H9 (cell line): ENCODE measurements at regions not wholly inside any gene's neighbourhood (a gene's known extent, or its start where the extent isn't known, plus 50 kb on each side); places are given as distances from the start of the nearest gene placed in this dataset.

Source experiments
- DNase-seq: peaks from one replicate; pipeline ENCODE4 v3.0.0-alpha.2; 2017
- H2AFZ ChIP-seq: one replicate; pipeline ENCODE4 v1.6.1; 2013; ENCODE audit warnings: mild to moderate bottlenecking, low read length, control low read depth, moderate library complexity
- H2AK5ac ChIP-seq: 2 replicates; pipeline ENCODE4 v1.6.1; 2013; ENCODE audit warnings: low read length, control low read depth, mixed read lengths; ENCODE audit not compliant: insufficient read length
- H2BK120ac ChIP-seq: one replicate; pipeline ENCODE4 v1.6.1; 2013; ENCODE audit warnings: low read depth, mild to moderate bottlenecking, low read length, control low read depth, inconsistent platforms; ENCODE audit not compliant: poor library complexity, severe bottlenecking
- H2BK12ac ChIP-seq: 2 replicates; pipeline ENCODE4 v1.6.1; 2013; ENCODE audit warnings: low read length, control low read depth, mixed read lengths, low read depth; ENCODE audit not compliant: insufficient read length
- H2BK15ac ChIP-seq: 2 replicates; pipeline ENCODE4 v1.6.1; 2013; ENCODE audit warnings: low read depth, low read length, control low read depth
- H2BK20ac ChIP-seq: one replicate; pipeline ENCODE4 v1.6.1; 2013; ENCODE audit warnings: low read depth, mild to moderate bottlenecking, low read length, control low read depth, inconsistent platforms; ENCODE audit not compliant: poor library complexity, severe bottlenecking
- H2BK5ac ChIP-seq: 2 replicates; pipeline ENCODE4 v1.6.1; 2013; ENCODE audit warnings: low read length, control low read depth, mixed read lengths; ENCODE audit not compliant: insufficient read length
- H3K14ac ChIP-seq: 2 replicates; pipeline ENCODE4 v1.6.1; 2013; ENCODE audit warnings: low read length, control low read depth; ENCODE audit not compliant: insufficient read depth
- H3K18ac ChIP-seq: 2 replicates; pipeline ENCODE4 v1.6.1; 2013; ENCODE audit warnings: low read depth, mild to moderate bottlenecking, mixed read lengths, low read length, control low read depth; ENCODE audit not compliant: insufficient read length
- H3K23ac ChIP-seq: 2 replicates; pipeline ENCODE4 v1.6.1; 2013; ENCODE audit warnings: low read length, control low read depth, mixed read lengths, low read depth; ENCODE audit not compliant: insufficient read length
- H3K23me2 ChIP-seq: 2 replicates; pipeline ENCODE4 v1.6.1; 2013; ENCODE audit warnings: low read depth, mild to moderate bottlenecking, mixed read lengths, low read length, control low read depth; ENCODE audit not compliant: insufficient read length, poor library complexity, severe bottlenecking
- H3K27ac ChIP-seq: 2 replicates; pipeline ENCODE4 v1.5.1; 2013; ENCODE audit warnings: low read length, control low read depth, mixed read lengths, low read depth; ENCODE audit not compliant: insufficient read length
- H3K27me3 ChIP-seq: 2 replicates; pipeline ENCODE4 v1.6.1; 2013; ENCODE audit warnings: low read length, control low read depth, inconsistent platforms; ENCODE audit not compliant: insufficient read depth
- H3K4ac ChIP-seq: 2 replicates; pipeline ENCODE4 v1.6.1; 2013; ENCODE audit warnings: low read depth, mild to moderate bottlenecking, control low read depth, inconsistent platforms, low read length, moderate library complexity
- H3K4me1 ChIP-seq: 2 replicates; pipeline ENCODE4 v1.6.1; 2013; ENCODE audit warnings: low read length, control low read depth, inconsistent platforms; ENCODE audit not compliant: insufficient read depth
- H3K4me2 ChIP-seq: 2 replicates; pipeline ENCODE4 v1.6.1; 2013; ENCODE audit warnings: low read length, control low read depth, mixed read lengths; ENCODE audit not compliant: insufficient read length, insufficient read depth
- H3K56ac ChIP-seq: 2 replicates; pipeline ENCODE4 v1.6.1; 2013; ENCODE audit warnings: low read depth, mild to moderate bottlenecking, mixed read lengths, low read length, control low read depth; ENCODE audit not compliant: insufficient read length
- H3K79me1 ChIP-seq: 2 replicates; pipeline ENCODE4 v1.6.1; 2013; ENCODE audit warnings: low read depth, mild to moderate bottlenecking, moderate library complexity, low read length, control low read depth, inconsistent platforms; ENCODE audit not compliant: insufficient read depth, poor library complexity, severe bottlenecking
- H3K79me2 ChIP-seq: 2 replicates; pipeline ENCODE4 v1.6.1; 2013; ENCODE audit warnings: low read length, control low read depth, inconsistent platforms; ENCODE audit not compliant: insufficient read depth
- H3K9ac ChIP-seq: 2 replicates; pipeline ENCODE4 v1.6.1; 2013; ENCODE audit warnings: low read length, control low read depth, mixed read lengths; ENCODE audit not compliant: insufficient read length; ENCODE audit errors: extremely low read depth
- H3K9me3 ChIP-seq: one replicate; pipeline ENCODE4 v1.6.1; 2013; ENCODE audit warnings: low read depth, low read length, inconsistent platforms; ENCODE audit not compliant: control insufficient read depth
- H3T11ph ChIP-seq: one replicate; pipeline ENCODE4 v1.6.1; 2013; ENCODE audit warnings: mild to moderate bottlenecking, low read length, control low read depth, inconsistent platforms
- H4K20me1 ChIP-seq: one replicate; pipeline ENCODE4 v1.6.1; 2013; ENCODE audit not compliant: control insufficient read depth, insufficient read length, insufficient read depth
- H4K5ac ChIP-seq: 2 replicates; pipeline ENCODE4 v1.6.1; 2013; ENCODE audit warnings: low read depth, mild to moderate bottlenecking, mixed read lengths, low read length, control low read depth; ENCODE audit not compliant: insufficient read length
- H4K8ac ChIP-seq: replicated peaks from 2 replicates; pipeline ENCODE4 v1.6.1; 2013; ENCODE audit warnings: low read length, control low read depth, mixed read lengths, low read depth; ENCODE audit not compliant: insufficient read length
- H4K91ac ChIP-seq: 2 replicates; pipeline ENCODE4 v1.6.1; 2013; ENCODE audit warnings: low read depth, mild to moderate bottlenecking, moderate library complexity, mixed read lengths, low read length, control low read depth; ENCODE audit not compliant: insufficient read length
- H3K27ac Mint-ChIP-seq, 3 experiments: 2 replicates in 2 of 3; 3 replicates in 1 of 3; pipeline ENCODE4 v1.8.0; 2020 to 2021; ENCODE audit warnings: mixed read lengths in 3 of 3, mild to moderate bottlenecking in 1 of 3, moderate library complexity in 1 of 3
- H3K27me3 Mint-ChIP-seq: 2 replicates; pipeline ENCODE4 v1.8.0; 2021; ENCODE audit warnings: low read depth, mild to moderate bottlenecking, moderate library complexity, mixed read lengths
- H3K36me3 Mint-ChIP-seq, 3 experiments: 2 replicates in 2 of 3; 3 replicates in 1 of 3; pipeline ENCODE4 v1.8.0; 2020 to 2021; ENCODE audit warnings: low read depth in 3 of 3, mixed read lengths in 3 of 3; ENCODE audit not compliant: insufficient read depth in 1 of 3
- H3K4me1 Mint-ChIP-seq, 2 experiments: 2 replicates each; pipeline ENCODE4 v1.8.0; 2020; ENCODE audit warnings: mixed read lengths in 2 of 2
- H3K4me3 Mint-ChIP-seq, 2 experiments: 2 replicates in 1 of 2; 3 replicates in 1 of 2; pipeline ENCODE4 v1.8.0; 2020 to 2021; ENCODE audit warnings: mild to moderate bottlenecking in 2 of 2, mixed read lengths in 2 of 2, moderate library complexity in 1 of 2
- H3K9me3 Mint-ChIP-seq, 2 experiments: 2 replicates in 1 of 2; 3 replicates in 1 of 2; pipeline ENCODE4 v1.8.0; 2020; ENCODE audit warnings: mild to moderate bottlenecking in 2 of 2, mixed read lengths in 2 of 2, moderate library complexity in 1 of 2
- WGBS: extraction: QIAGEN DNeasy Blood & Tissue Kit; methylation state at CpG from one replicate; pipeline ENCODE4 v1.1.7; 2013; ENCODE audit warnings: missing lambda C conversion rate, low lambda C conversion rate, mixed read lengths; ENCODE audit not compliant: insufficient read length; ENCODE audit errors: extremely low coverage; 5-methylcytosine and 5-hydroxymethylcytosine counted together
- TF ChIP-seq, protein P1 (sequence below): fragments of 200-600 bp; sonication (generic); conservative IDR thresholded peaks from 3 replicates; pipeline ENCODE4 v1.8.0; 2021; ENCODE audit warnings: antibody characterized with exemption, mild to moderate bottlenecking

DNA sequence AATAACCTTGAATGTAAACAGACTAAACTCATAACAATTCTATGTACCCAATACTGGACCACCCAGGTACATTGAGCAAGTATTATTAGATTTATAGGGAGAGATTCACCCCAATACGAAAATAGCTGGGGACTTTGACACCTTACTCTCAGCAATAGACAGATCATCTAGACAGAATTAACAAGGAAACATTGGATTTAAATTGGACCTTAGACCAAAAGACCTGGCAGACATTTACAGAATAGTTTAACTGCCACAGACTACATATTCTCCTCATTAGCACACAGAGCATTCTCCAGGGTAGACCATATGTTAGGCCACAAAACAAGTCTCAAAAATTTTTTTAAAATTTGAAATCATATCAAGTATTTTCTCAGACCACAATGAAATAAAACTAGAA is 397.4 kb downstream of the PIK3R1 start:
- Histone ChIP-seq H3K23me2 (no peaks in the 10 kb centered on the region), H3K79me1 (no peaks in the 10 kb centered on the region), H4K91ac (no peak overlapping the region), H2BK5ac (no peak overlapping the region), H3K4ac (no peak overlapping the region), H2BK120ac (no peak overlapping the region), H3K27ac (no peak overlapping the region), H4K8ac (no peak overlapping the region), H3K4me1 (no peaks in the 10 kb centered on the region), H3K79me2 (no peaks in the 10 kb centered on the region), H3T11ph (no peak overlapping the region), H4K20me1 (no peaks in the 10 kb centered on the region), H2AFZ (no peak overlapping the region), H2BK15ac (no peak overlapping the region), H2BK20ac (no peak overlapping the region), H4K5ac (no peak overlapping the region), H3K9ac (no peak overlapping the region), H3K9me3 (no peaks in the 10 kb centered on the region), H3K14ac (no peak overlapping the region), H3K23ac (no peak overlapping the region), H3K18ac (no peak overlapping the region), H2BK12ac (no peak overlapping the region), H3K27me3 (no peaks in the 10 kb centered on the region), H2AK5ac (no peak overlapping the region), H3K56ac (no peak overlapping the region), H3K4me2 (no peak overlapping the region)
- Mint-ChIP-seq H3K9me3 (peaks cover 10 to 13% of the 10 kb centered on the region in 2 experiments; a peak in 4 of 5 replicates), H3K36me3 (peaks cover 0 to 14% (median 5%) of the 10 kb centered on the region in 3 experiments; a peak in 5 of 7 replicates), H3K4me1 (0 out of 4 replicates have a peak, but pooled peaks cover 0 to under 1% of the 10 kb centered on the region in 2 experiments), H3K27ac (no peak overlapping the region), H3K4me3 (no peak overlapping the region), H3K27me3 (no peaks in the 10 kb centered on the region)
- no peak for DNase-seq
- WGBS = no CpG with 5 or more reads among the region's 1 CpG
- TF ChIP-seq, protein P1, sequence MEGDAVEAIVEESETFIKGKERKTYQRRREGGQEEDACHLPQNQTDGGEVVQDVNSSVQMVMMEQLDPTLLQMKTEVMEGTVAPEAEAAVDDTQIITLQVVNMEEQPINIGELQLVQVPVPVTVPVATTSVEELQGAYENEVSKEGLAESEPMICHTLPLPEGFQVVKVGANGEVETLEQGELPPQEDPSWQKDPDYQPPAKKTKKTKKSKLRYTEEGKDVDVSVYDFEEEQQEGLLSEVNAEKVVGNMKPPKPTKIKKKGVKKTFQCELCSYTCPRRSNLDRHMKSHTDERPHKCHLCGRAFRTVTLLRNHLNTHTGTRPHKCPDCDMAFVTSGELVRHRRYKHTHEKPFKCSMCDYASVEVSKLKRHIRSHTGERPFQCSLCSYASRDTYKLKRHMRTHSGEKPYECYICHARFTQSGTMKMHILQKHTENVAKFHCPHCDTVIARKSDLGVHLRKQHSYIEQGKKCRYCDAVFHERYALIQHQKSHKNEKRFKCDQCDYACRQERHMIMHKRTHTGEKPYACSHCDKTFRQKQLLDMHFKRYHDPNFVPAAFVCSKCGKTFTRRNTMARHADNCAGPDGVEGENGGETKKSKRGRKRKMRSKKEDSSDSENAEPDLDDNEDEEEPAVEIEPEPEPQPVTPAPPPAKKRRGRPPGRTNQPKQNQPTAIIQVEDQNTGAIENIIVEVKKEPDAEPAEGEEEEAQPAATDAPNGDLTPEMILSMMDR = no peak
